ENCODE measurements at regions not wholly inside any gene's neighbourhood (a gene's known extent, or its start where the extent isn't known, plus 50 kb on each side); places are given as distances from the start of the nearest gene placed in this dataset.

- DNase-seq (ENCODE audit: low read depth, low spot score): no peak
- TF ChIP-seq CBX3 (IDR thresholded peaks at IDR 0.05; ENCODE audit: low read depth): no peak
- no peak for TF ChIP-seq POLR2A (IDR thresholded peaks at IDR 0.05; ENCODE audit: borderline replicate concordance, extremely low read depth, insufficient read depth, insufficient read length)
- no peak for TF ChIP-seq SP1 (IDR thresholded peaks at IDR 0.05; ENCODE audit: low read depth)
- no peak for TF ChIP-seq ZNF274 (IDR thresholded peaks at IDR 0.05; ENCODE audit: low read depth, low read length)
- TF ChIP-seq CTCF (IDR thresholded peaks at IDR 0.05 in 2 of 3, conservative IDR thresholded peaks at IDR 0.05 in 1 of 3; ENCODE audit: borderline replicate concordance in 1 of 3, insufficient read depth in 1 of 3, low read depth in 2 of 3, low read length in 2 of 3): no peak
- Histone ChIP-seq H3K27ac (ENCODE audit: low read depth, low read length) (no peak overlapping the region), H2AFZ (ENCODE audit: low read depth, low read length, poor library complexity, severe bottlenecking) (no peak overlapping the region), H3K4me2 (ENCODE audit: low read length) (no peak overlapping the region), H3K4me1 (ENCODE audit: control insufficient read depth in 1 of 2, insufficient read depth in 2 of 2, low read length in 2 of 2) (no peaks in the 10 kb centered on the region), H3K9ac (ENCODE audit: low read length) (no peak overlapping the region), H4K20me1 (ENCODE audit: insufficient read depth) (no peaks in the 10 kb centered on the region), H3K4me3 (replicated peaks in 1 of 2; ENCODE audit: low read depth in 1 of 2, low read length in 2 of 2) (no peak overlapping the region), H3K36me3 (ENCODE audit: control insufficient read depth in 1 of 2, insufficient read depth in 2 of 2, low read length in 2 of 2) (no peaks in the 10 kb centered on the region), H3K27me3 (ENCODE audit: insufficient read depth, low read length) (no peaks in the 10 kb centered on the region), H3K9me3 (ENCODE audit: control insufficient read depth in 1 of 2, insufficient read depth in 1 of 2, low read depth in 1 of 2, low read length in 2 of 2) (peaks cover 0 to 10% of the 10 kb centered on the region in 2 experiments; a peak in 2 of 4 replicates), H3K79me2 (ENCODE audit: insufficient read depth, low read length) (no peaks in the 10 kb centered on the region), H3K9me2 (ENCODE audit: insufficient read depth) (no peaks in the 10 kb centered on the region)
- RAD21 ChIA-PET (ENCODE audit: low non-redundant PET in 1 of 2, low total read pairs in 2 of 2, uncharacterized antibody in 2 of 2, unreplicated experiment in 2 of 2): no interaction called here
- intact Hi-C loops (cut with micrococcal nuclease): no loop called here
- ATAC-seq: no peak
- no TSS peak for BruUV-seq (replicated peaks)
- POLR2A ChIA-PET: no interaction called here
- CTCF ChIA-PET: no interaction called here
Measured at GRCh38 chr6:164291224-164291623, 876.7 kb downstream of the QKI start.

DNA sequence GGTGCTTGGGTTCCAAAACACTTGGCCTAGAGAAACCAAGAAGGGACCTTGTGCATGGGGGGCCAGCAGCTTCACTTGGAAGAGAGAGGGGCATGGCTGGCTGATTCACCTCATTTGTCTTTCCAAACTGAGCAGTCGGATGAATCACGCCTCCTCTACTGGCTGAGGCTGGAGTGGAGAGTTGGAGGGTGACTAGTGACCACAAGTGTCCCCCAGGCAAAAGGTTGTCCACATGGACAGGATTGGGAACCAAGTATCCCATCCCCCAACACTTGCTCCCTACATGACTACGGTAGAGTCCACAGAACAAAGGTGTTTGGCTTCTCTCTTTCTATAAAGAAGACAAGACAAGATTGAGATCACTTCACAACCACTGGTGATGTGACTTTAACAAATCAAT, 875.6 kb downstream of the QKI start:
- ATAC-seq (no peak), DNase-seq (ENCODE audit: low read depth, low spot score) (no peak)
- ChIA-PET RAD21 (ENCODE audit: low non-redundant PET in 1 of 2, low total read pairs in 2 of 2, uncharacterized antibody in 2 of 2, unreplicated experiment in 2 of 2) (no interaction called here), POLR2A (no interaction called here), CTCF (no interaction called here)
- no peaks in the 10 kb centered on the region for H4K20me1 ChIP-seq (ENCODE audit: insufficient read depth)
- no peaks in the 10 kb centered on the region for H3K36me3 ChIP-seq (ENCODE audit: control insufficient read depth in 1 of 2, insufficient read depth in 2 of 2, low read length in 2 of 2)
- H3K4me2 ChIP-seq (ENCODE audit: low read length): no peak overlapping the region
- BruUV-seq (replicated peaks): no TSS peak
- TF ChIP-seq CTCF (IDR thresholded peaks at IDR 0.05 in 2 of 3, conservative IDR thresholded peaks at IDR 0.05 in 1 of 3; ENCODE audit: borderline replicate concordance in 1 of 3, insufficient read depth in 1 of 3, low read depth in 2 of 3, low read length in 2 of 3) (no peak), SP1 (IDR thresholded peaks at IDR 0.05; ENCODE audit: low read depth) (no peak), ZNF274 (IDR thresholded peaks at IDR 0.05; ENCODE audit: low read depth, low read length) (no peak), ZFX (IDR thresholded peaks at IDR 0.05) (no peak), CEBPB (IDR thresholded peaks at IDR 0.05; ENCODE audit: low read depth) (no peak), ATF3 (IDR thresholded peaks at IDR 0.05) (no peak), EZH2phosphoT487 (IDR thresholded peaks at IDR 0.05; ENCODE audit: borderline replicate concordance) (no peak)
- H3K9me3 ChIP-seq (ENCODE audit: control insufficient read depth in 1 of 2, insufficient read depth in 1 of 2, low read depth in 1 of 2, low read length in 2 of 2): no peaks in the 10 kb centered on the region; a peak in 2 of 4 replicates
- H3K9me2 ChIP-seq (ENCODE audit: insufficient read depth): no peaks in the 10 kb centered on the region
- no peak overlapping the region for H3K4me3 ChIP-seq (replicated peaks in 1 of 2; ENCODE audit: low read depth in 1 of 2, low read length in 2 of 2)
- no peaks in the 10 kb centered on the region for H3K79me2 ChIP-seq (ENCODE audit: insufficient read depth, low read length)
- intact Hi-C loops (cut with micrococcal nuclease): no loop called here
- no peak overlapping the region for H3K27ac ChIP-seq (ENCODE audit: low read depth, low read length)
- H2AFZ ChIP-seq (ENCODE audit: low read depth, low read length, poor library complexity, severe bottlenecking): no peak overlapping the region
- no peak overlapping the region for H3K9ac ChIP-seq (ENCODE audit: low read length)
- no peaks in the 10 kb centered on the region for H3K27me3 ChIP-seq (ENCODE audit: insufficient read depth, low read length)
- no peaks in the 10 kb centered on the region for H3K4me1 ChIP-seq (ENCODE audit: control insufficient read depth in 1 of 2, insufficient read depth in 2 of 2, low read length in 2 of 2)
